Tibial nerve (tissue), 4 donors: ENCODE measurements at regions not wholly inside any gene's neighbourhood (a gene's known extent, or its start where the extent isn't known, plus 50 kb on each side); places are given as distances from the start of the nearest gene placed in this dataset.

ENCODE experiments used
- EP300 ChIP-seq, 2 donors: sonication (generic); formaldehyde crosslinking; IDR thresholded peaks; one replicate each; pipeline ENCODE4 v1.6.1; 2017; ENCODE audit warnings: antibody characterized with exemption in 2 of 2, mild to moderate bottlenecking in 1 of 2
- POLR2A ChIP-seq, 2 donors: fragments of 450-650 bp; IDR thresholded peaks; one replicate each; pipeline ENCODE4 v1.6.1; 2017; ENCODE audit warnings: antibody characterized with exemption in 2 of 2, mild to moderate bottlenecking in 2 of 2, moderate library complexity in 2 of 2
- TF ChIP-seq, protein P1 (sequence below), 5 experiments: fragments of 200-600 bp in 3 of 5; fragments of 450-650 bp in 2 of 5; sonication (generic) in 3 of 5; IDR thresholded peaks; one replicate each; pipeline ENCODE4 v1.5.1; 2016 to 2019; ENCODE audit warnings: antibody characterized with exemption in 5 of 5, mild to moderate bottlenecking in 3 of 5, moderate library complexity in 2 of 5

DNA sequence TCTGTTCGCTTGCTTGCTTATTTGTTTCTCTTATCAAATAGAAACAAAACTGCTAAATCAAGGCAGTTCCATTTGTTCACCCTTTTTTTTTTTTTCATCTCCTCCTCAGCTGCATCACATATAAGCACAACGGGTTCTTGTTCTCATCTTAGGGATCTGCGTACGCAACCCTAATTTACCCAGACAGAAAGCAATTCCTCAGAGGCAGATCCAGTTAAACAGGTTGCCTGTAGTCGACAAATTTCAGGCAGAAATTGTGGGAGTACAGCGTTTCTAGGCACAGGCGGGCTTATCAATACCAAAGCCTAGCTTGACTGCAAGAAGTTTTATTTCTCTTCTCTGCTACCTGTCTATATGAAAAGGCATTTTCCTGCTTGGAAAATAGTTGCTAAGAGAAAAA is 565.4 kb downstream of the NXPH1 start:
- TF ChIP-seq, protein P1, sequence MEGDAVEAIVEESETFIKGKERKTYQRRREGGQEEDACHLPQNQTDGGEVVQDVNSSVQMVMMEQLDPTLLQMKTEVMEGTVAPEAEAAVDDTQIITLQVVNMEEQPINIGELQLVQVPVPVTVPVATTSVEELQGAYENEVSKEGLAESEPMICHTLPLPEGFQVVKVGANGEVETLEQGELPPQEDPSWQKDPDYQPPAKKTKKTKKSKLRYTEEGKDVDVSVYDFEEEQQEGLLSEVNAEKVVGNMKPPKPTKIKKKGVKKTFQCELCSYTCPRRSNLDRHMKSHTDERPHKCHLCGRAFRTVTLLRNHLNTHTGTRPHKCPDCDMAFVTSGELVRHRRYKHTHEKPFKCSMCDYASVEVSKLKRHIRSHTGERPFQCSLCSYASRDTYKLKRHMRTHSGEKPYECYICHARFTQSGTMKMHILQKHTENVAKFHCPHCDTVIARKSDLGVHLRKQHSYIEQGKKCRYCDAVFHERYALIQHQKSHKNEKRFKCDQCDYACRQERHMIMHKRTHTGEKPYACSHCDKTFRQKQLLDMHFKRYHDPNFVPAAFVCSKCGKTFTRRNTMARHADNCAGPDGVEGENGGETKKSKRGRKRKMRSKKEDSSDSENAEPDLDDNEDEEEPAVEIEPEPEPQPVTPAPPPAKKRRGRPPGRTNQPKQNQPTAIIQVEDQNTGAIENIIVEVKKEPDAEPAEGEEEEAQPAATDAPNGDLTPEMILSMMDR (IDR thresholded peaks at IDR 0.05), result no peak
- TF ChIP-seq POLR2A (IDR thresholded peaks at IDR 0.05), result no peak
- TF ChIP-seq EP300 (IDR thresholded peaks at IDR 0.05), result no peak
